Sigmoid colon (tissue), 6 donors: ENCODE measurements at regions not wholly inside any gene's neighbourhood (a gene's known extent, or its start where the extent isn't known, plus 50 kb on each side); places are given as distances from the start of the nearest gene placed in this dataset.

ENCODE experiments used
- DNase-seq: peaks from one replicate; pipeline ENCODE4 v3.0.0-alpha.2; 2019
- H3K27ac ChIP-seq, 4 donors: fragments of 200-600 bp; sonication (generic); one replicate each; pipeline ENCODE4 v1.5.1; 2016 to 2019; ENCODE audit warnings: mild to moderate bottlenecking in 1 of 4
- H3K27me3 ChIP-seq, 3 donors: fragments of 200-600 bp; sonication (generic); one replicate each; pipeline ENCODE4 v1.5.1; 2019; ENCODE audit warnings: mild to moderate bottlenecking in 1 of 3
- H3K36me3 ChIP-seq, 4 donors: fragments of 200-600 bp; sonication (generic); one replicate each; pipeline ENCODE4 v1.5.1; 2016 to 2019
- H3K4me1 ChIP-seq, 4 donors: fragments of 200-600 bp; sonication (generic); one replicate each; pipeline ENCODE4 v1.5.1; 2017 to 2019
- H3K4me3 ChIP-seq, 4 donors: fragments of 200-600 bp; sonication (generic); one replicate each; pipeline ENCODE4 v1.5.1; 2017 to 2019; ENCODE audit warnings: mild to moderate bottlenecking in 2 of 4, moderate library complexity in 1 of 4
- H3K9me3 ChIP-seq, 4 donors: fragments of 200-600 bp in 3 of 4; sonication (generic) in 3 of 4; one replicate each; pipeline versions ENCODE4 v1.5.1 to v1.6.1; 2013 to 2019
- EP300 ChIP-seq, 4 donors: sonication (generic); formaldehyde crosslinking; IDR thresholded peaks; one replicate each; pipeline ENCODE4 v1.6.1; 2017; ENCODE audit warnings: antibody characterized with exemption in 4 of 4
- POLR2A ChIP-seq, 2 donors: fragments of 450-650 bp; IDR thresholded peaks; one replicate each; pipeline ENCODE4 v1.6.1; 2016; ENCODE audit warnings: antibody characterized with exemption in 2 of 2, mild to moderate bottlenecking in 2 of 2, moderate library complexity in 2 of 2
- POLR2AphosphoS5 ChIP-seq, 4 donors: sonication (generic); formaldehyde crosslinking; IDR thresholded peaks; one replicate each; pipeline ENCODE4 v1.6.1; 2017; ENCODE audit warnings: antibody characterized with exemption in 4 of 4
- WGBS, 2 donors: extraction: QIAGEN DNeasy Blood & Tissue Kit; methylation state at CpG; one replicate each; pipeline ENCODE4 v1.1.7; 2013; 5-methylcytosine and 5-hydroxymethylcytosine counted together
- intact Hi-C: fragments of 100-400 bp; cut with DNase I; formaldehyde crosslinking; loops from one replicate; pipeline ENCODE4 v1.15.1; 2023
- TF ChIP-seq, protein P1 (sequence below), 4 experiments: fragments of 450-650 bp in 3 of 4; fragments of 200-600 bp in 1 of 4; IDR thresholded peaks; one replicate each; pipeline ENCODE4 v1.5.1; 2016 to 2019; ENCODE audit warnings: antibody characterized with exemption in 4 of 4, mild to moderate bottlenecking in 3 of 4, moderate library complexity in 2 of 4
- donor health status: healthy with polysubstance abuse.
- donor health status: healthy.

DNA sequence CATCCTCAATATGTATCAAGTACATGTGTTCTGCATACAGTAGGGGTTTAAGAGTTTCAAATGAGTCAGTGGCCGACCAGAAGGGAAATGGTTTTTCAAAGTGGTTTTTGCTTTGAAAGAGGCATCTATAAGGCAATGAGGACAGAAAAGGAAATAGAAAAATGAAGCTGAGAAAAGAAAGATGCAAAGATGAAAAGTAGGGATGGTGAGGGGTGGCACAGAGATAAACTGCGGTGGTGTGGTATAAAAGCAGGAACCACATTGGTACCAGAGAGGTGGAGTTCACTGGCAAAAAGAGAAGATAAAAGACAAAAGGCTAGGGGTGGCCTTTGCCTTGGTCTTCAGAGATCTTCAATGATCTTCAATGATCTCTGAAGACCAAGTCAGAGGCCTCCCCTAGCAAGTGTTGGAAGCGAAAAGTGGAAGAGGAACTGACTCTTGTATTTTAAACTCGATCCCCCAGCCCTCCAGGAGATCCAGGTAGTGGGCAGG is 144.0 kb upstream of the KRR1 start:
- intact Hi-C loops, result loop anchor here (1.0 kb wide), 1 partner anchor 26 kb away; no protein-coding TSS in a partner anchor
- Histone ChIP-seq H3K27me3 (no peaks in the 10 kb centered on the region), H3K4me3 (no peak overlapping the region), H3K4me1 (no peaks in the 10 kb centered on the region), H3K36me3 (no peaks in the 10 kb centered on the region), H3K27ac (no peak overlapping the region), H3K9me3 (no peaks in the 10 kb centered on the region)
- no peak for DNase-seq
- whole genome bisulfite sequencing, 2 donors, result 86 to 90% methylated on average over 4 of the region's 4 CpGs
- no peak for TF ChIP-seq EP300 (IDR thresholded peaks at IDR 0.05)
- no peak for TF ChIP-seq POLR2A (IDR thresholded peaks at IDR 0.05)
- TF ChIP-seq, protein P1, sequence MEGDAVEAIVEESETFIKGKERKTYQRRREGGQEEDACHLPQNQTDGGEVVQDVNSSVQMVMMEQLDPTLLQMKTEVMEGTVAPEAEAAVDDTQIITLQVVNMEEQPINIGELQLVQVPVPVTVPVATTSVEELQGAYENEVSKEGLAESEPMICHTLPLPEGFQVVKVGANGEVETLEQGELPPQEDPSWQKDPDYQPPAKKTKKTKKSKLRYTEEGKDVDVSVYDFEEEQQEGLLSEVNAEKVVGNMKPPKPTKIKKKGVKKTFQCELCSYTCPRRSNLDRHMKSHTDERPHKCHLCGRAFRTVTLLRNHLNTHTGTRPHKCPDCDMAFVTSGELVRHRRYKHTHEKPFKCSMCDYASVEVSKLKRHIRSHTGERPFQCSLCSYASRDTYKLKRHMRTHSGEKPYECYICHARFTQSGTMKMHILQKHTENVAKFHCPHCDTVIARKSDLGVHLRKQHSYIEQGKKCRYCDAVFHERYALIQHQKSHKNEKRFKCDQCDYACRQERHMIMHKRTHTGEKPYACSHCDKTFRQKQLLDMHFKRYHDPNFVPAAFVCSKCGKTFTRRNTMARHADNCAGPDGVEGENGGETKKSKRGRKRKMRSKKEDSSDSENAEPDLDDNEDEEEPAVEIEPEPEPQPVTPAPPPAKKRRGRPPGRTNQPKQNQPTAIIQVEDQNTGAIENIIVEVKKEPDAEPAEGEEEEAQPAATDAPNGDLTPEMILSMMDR (IDR thresholded peaks at IDR 0.05), result no peak
- no peak for TF ChIP-seq POLR2AphosphoS5 (IDR thresholded peaks at IDR 0.05)

DNA sequence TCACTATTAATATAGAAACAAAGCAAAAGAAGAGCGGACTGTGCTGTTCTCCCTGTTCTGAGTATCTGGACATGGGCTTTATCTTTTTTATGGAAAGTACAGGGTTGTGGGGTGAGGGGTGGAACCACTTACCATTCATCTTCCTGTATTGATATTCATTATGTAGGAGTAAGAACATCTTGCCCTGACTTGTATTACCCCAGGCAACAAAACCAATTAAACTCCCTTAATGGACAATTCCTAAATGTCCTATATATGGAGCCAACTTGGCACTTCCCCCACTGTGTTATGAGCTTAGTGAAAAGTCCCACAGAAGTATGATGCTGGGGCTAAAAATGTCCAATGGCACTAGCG is 139.9 kb upstream of the KRR1 start:
- no peak overlapping the region for H3K27ac ChIP-seq
- H3K4me3 ChIP-seq, result no peak overlapping the region
- WGBS, 2 donors, result 85 to 96% methylated on average over 2 of the region's 2 CpGs
- TF ChIP-seq, protein P1 (IDR thresholded peaks at IDR 0.05), result no peak
- no peak for TF ChIP-seq POLR2A (IDR thresholded peaks at IDR 0.05)
- TF ChIP-seq POLR2AphosphoS5 (IDR thresholded peaks at IDR 0.05), result no peak
- no peak for TF ChIP-seq EP300 (IDR thresholded peaks at IDR 0.05)
- no peaks in the 10 kb centered on the region for H3K4me1 ChIP-seq
- H3K36me3 ChIP-seq, result no peaks in the 10 kb centered on the region
- H3K9me3 ChIP-seq, result no peaks in the 10 kb centered on the region
- no peak for DNase-seq
- intact Hi-C loops, result no loop called here
- H3K27me3 ChIP-seq, result no peaks in the 10 kb centered on the region

DNA sequence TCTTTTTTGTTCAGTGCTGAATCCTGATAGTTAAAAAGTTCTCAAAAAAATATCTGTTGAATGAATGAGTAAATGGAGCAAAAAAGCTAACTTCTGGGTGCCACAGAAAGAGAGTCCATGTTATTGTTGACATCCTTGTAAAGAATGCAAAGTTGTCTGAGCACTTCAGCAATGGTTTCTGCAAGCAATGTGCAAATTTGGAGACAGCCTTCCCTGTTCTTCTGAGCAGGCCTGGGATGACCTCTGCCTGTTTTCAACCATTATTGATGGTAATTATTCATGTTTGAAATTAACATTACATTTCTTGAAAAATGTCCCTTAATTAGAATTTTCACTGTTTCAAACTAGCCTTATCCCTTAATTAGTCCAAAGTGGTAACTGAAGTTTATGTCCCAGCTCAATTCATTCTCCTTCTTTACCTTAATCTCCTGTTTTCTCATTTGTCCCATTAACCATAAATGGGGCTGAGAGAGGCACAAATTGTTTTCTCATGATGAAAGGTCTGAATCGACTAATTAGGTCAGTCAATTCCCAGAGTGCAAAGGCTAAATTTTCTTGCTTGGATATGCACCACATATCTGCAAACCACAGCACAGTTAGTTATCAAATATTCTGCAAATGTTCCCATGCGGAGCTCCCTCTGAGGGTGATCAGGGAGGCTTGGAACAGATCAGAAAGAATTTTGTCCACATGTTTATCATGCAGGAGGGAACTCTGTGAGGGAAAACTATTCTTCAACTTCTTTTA is 139.4 kb upstream of the KRR1 start:
- DNase-seq, result no peak
- H3K27ac ChIP-seq, result no peak overlapping the region
- no peak overlapping the region for H3K4me3 ChIP-seq
- H3K9me3 ChIP-seq, result no peaks in the 10 kb centered on the region
- no peaks in the 10 kb centered on the region for H3K27me3 ChIP-seq
- 83 to 84% methylated on average over 2 of the region's 2 CpGs for WGBS, 2 donors
- intact Hi-C loops, result no loop called here
- H3K36me3 ChIP-seq, result no peaks in the 10 kb centered on the region
- TF ChIP-seq, protein P1 (IDR thresholded peaks at IDR 0.05), result no peak
- TF ChIP-seq EP300 (IDR thresholded peaks at IDR 0.05), result no peak
- no peak for TF ChIP-seq POLR2AphosphoS5 (IDR thresholded peaks at IDR 0.05)
- TF ChIP-seq POLR2A (IDR thresholded peaks at IDR 0.05), result no peak
- no peaks in the 10 kb centered on the region for H3K4me1 ChIP-seq

DNA sequence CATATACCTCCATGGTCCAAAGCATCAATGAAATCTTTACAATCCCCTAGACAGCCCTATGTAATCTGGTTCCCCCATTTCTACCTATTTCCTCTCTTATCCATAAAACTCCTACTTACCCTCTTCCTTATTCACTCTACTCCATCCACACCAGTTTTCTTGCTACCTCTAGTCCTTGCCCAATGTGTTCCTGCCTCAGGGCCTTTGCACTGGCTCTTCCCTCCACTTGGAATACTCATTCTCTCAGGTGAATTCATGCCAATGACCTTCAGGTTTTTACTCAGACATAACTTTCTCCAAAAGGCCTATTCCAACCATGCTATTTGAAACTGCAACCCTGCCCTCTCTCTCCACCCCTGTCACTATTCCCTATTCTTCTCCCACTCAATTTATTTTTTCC is 138.7 kb upstream of the KRR1 start:
- no peaks in the 10 kb centered on the region for H3K4me1 ChIP-seq
- H3K4me3 ChIP-seq, result no peak overlapping the region
- no peak for DNase-seq
- TF ChIP-seq, protein P1 (IDR thresholded peaks at IDR 0.05), result no peak
- TF ChIP-seq POLR2AphosphoS5 (IDR thresholded peaks at IDR 0.05) (no peak), POLR2A (IDR thresholded peaks at IDR 0.05) (no peak), EP300 (IDR thresholded peaks at IDR 0.05) (no peak)
- intact Hi-C loops, result no loop called here
- no peaks in the 10 kb centered on the region for H3K36me3 ChIP-seq
- H3K9me3 ChIP-seq, result no peaks in the 10 kb centered on the region
- no peak overlapping the region for H3K27ac ChIP-seq
- H3K27me3 ChIP-seq, result no peaks in the 10 kb centered on the region

DNA sequence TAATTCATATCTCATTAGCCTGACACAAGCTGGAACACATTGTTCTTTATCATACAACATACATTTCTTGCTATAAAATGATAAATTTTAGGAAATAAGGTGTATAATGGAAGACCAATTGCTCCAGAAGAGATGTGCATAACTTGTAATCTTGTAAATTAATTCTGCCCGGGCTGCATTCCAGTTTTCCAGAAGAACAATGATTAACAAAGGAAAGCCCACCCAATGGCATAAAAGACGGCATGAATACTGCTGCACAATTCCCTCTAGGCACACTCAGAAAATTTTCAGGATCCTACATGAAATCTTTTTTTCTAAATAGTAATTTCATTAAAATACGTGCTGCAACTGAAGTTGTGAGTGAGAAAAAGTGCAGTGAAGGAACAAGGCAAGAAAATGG is 137.4 kb upstream of the KRR1 start:
- no peaks in the 10 kb centered on the region for H3K36me3 ChIP-seq

More for the DNA sequence above, 137.4 kb upstream of the KRR1 start:
- 64 to 74% methylated on average over 3 of the region's 3 CpGs for WGBS, 2 donors
- intact Hi-C loops, result no loop called here
- no peaks in the 10 kb centered on the region for H3K9me3 ChIP-seq
- no peak for TF ChIP-seq EP300 (IDR thresholded peaks at IDR 0.05)
- TF ChIP-seq, protein P1 (IDR thresholded peaks at IDR 0.05), result no peak
- TF ChIP-seq POLR2AphosphoS5 (IDR thresholded peaks at IDR 0.05), result no peak
- no peak for TF ChIP-seq POLR2A (IDR thresholded peaks at IDR 0.05)
- no peak overlapping the region for H3K27ac ChIP-seq
- no peak for DNase-seq
- no peak overlapping the region for H3K4me3 ChIP-seq
- H3K27me3 ChIP-seq, result no peaks in the 10 kb centered on the region
- no peaks in the 10 kb centered on the region for H3K4me1 ChIP-seq
